ENCODE measurements at regions not wholly inside any gene's neighbourhood (a gene's known extent, or its start where the extent isn't known, plus 50 kb on each side); places are given as distances from the start of the nearest gene placed in this dataset.

DNA sequence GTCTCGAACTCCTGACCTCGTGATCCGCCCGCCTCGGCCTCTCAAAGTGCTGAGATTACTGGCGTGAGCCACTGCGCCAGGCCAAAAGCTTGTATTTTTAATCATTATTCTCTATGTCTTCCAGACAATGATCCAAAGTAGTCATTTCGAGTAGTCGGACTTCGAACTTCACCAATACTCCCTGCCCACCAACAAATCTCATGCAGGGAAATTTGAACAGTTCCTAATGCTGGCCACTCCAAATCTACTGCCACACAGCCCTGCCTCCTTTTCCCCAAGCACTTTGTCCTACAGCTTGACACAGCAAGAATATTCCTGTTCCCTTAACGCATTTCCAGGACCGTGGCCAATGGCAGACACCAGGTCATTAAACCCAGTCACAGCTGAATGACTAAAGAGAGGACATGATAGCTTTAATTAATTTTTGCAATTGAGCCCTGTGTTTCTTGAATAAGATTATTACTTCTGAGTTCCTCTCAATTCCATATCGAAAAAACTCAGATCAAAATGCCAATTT is 142.3 kb upstream of the NRP1 start:
- no peak overlapping the region for H2BK120ac ChIP-seq (ENCODE audit: low read depth, low read length, poor library complexity, severe bottlenecking)
- peaks cover 2% of the 10 kb centered on the region; the same call in 1 of the 2 replicates for H3K4me1 ChIP-seq (ENCODE audit: insufficient read depth, low read length)
- Mint-ChIP-seq H3K27me3 (ENCODE audit: low read depth) (no peaks in the 10 kb centered on the region; the same call in 1 of the 2 replicates), H3K4me3 (no peak overlapping the region), H3K36me3 (ENCODE audit: insufficient read depth in 1 of 3, low read depth in 3 of 3) (peaks cover 0 to 23% (median 17%) of the 10 kb centered on the region in 3 experiments; a peak in 5 of 7 replicates), H3K9me3 (peaks cover 13 to 15% of the 10 kb centered on the region in 2 experiments), H3K27ac (0 out of 7 replicates have a peak overlapping the region, but pooled peaks of 1 of the 3 experiments have one; percentile 28), H3K4me1 (peaks cover 0 to 3% of the 10 kb centered on the region in 2 experiments; a peak in 1 of 4 replicates)
- no peak overlapping the region for H4K8ac ChIP-seq (replicated peaks; ENCODE audit: insufficient read length, low read depth, low read length)
- no peaks in the 10 kb centered on the region for H3K9me3 ChIP-seq (ENCODE audit: control insufficient read depth, low read depth, low read length)
- H4K91ac ChIP-seq (ENCODE audit: insufficient read length, low read depth, low read length), result no peak overlapping the region
- H2BK20ac ChIP-seq (ENCODE audit: low read depth, low read length, poor library complexity, severe bottlenecking), result no peak overlapping the region
- no CpG with 5 or more reads among the region's 13 CpGs for WGBS (ENCODE audit: extremely low coverage, insufficient read length, low lambda C conversion rate)
- no peak overlapping the region for H3K4ac ChIP-seq (ENCODE audit: low read depth, low read length)
- H3K23me2 ChIP-seq (ENCODE audit: insufficient read length, low read depth, low read length, poor library complexity, severe bottlenecking), result no peaks in the 10 kb centered on the region
- no peak overlapping the region for H2AFZ ChIP-seq (ENCODE audit: low read length)
- no peaks in the 10 kb centered on the region for H3K79me1 ChIP-seq (ENCODE audit: insufficient read depth, low read depth, low read length, poor library complexity, severe bottlenecking)
- H3K14ac ChIP-seq (ENCODE audit: insufficient read depth, low read length), result no peak overlapping the region
- no peak overlapping the region for H3K56ac ChIP-seq (ENCODE audit: insufficient read length, low read depth, low read length)
- H3K9ac ChIP-seq (ENCODE audit: extremely low read depth, insufficient read length, low read length), result no peak overlapping the region
- H3K4me2 ChIP-seq (ENCODE audit: insufficient read depth, insufficient read length, low read length), result no peak overlapping the region
- no peaks in the 10 kb centered on the region for H4K20me1 ChIP-seq (ENCODE audit: control insufficient read depth, insufficient read depth, insufficient read length)
- no peaks in the 10 kb centered on the region for H3K27me3 ChIP-seq (ENCODE audit: insufficient read depth, low read length)
- H2AK5ac ChIP-seq (ENCODE audit: insufficient read length, low read length), result no peak overlapping the region
- no peaks in the 10 kb centered on the region for H3K79me2 ChIP-seq (ENCODE audit: insufficient read depth, low read length)
- no peak overlapping the region for H3T11ph ChIP-seq (ENCODE audit: low read length)
- no peak overlapping the region for H2BK5ac ChIP-seq (ENCODE audit: insufficient read length, low read length)
- H3K18ac ChIP-seq (ENCODE audit: insufficient read length, low read depth, low read length), result no peak overlapping the region
- no peak overlapping the region for H3K23ac ChIP-seq (ENCODE audit: insufficient read length, low read depth, low read length)
- H2BK12ac ChIP-seq (ENCODE audit: insufficient read length, low read depth, low read length), result no peak overlapping the region
- H3K27ac ChIP-seq (ENCODE audit: insufficient read length, low read depth, low read length), result no peak overlapping the region
- no peak for DNase-seq
- TF ChIP-seq, protein P1, sequence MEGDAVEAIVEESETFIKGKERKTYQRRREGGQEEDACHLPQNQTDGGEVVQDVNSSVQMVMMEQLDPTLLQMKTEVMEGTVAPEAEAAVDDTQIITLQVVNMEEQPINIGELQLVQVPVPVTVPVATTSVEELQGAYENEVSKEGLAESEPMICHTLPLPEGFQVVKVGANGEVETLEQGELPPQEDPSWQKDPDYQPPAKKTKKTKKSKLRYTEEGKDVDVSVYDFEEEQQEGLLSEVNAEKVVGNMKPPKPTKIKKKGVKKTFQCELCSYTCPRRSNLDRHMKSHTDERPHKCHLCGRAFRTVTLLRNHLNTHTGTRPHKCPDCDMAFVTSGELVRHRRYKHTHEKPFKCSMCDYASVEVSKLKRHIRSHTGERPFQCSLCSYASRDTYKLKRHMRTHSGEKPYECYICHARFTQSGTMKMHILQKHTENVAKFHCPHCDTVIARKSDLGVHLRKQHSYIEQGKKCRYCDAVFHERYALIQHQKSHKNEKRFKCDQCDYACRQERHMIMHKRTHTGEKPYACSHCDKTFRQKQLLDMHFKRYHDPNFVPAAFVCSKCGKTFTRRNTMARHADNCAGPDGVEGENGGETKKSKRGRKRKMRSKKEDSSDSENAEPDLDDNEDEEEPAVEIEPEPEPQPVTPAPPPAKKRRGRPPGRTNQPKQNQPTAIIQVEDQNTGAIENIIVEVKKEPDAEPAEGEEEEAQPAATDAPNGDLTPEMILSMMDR (conservative IDR thresholded peaks at IDR 0.05), result no peak
- H2BK15ac ChIP-seq (ENCODE audit: low read depth, low read length), result no peak overlapping the region; the same call in 1 of the 2 replicates
- no peak overlapping the region for H4K5ac ChIP-seq (ENCODE audit: insufficient read length, low read depth, low read length)

All from H9 (cell line).